ENCODE measurements at regions not wholly inside any gene's neighbourhood (a gene's known extent, or its start where the extent isn't known, plus 50 kb on each side); places are given as distances from the start of the nearest gene placed in this dataset.

DNA sequence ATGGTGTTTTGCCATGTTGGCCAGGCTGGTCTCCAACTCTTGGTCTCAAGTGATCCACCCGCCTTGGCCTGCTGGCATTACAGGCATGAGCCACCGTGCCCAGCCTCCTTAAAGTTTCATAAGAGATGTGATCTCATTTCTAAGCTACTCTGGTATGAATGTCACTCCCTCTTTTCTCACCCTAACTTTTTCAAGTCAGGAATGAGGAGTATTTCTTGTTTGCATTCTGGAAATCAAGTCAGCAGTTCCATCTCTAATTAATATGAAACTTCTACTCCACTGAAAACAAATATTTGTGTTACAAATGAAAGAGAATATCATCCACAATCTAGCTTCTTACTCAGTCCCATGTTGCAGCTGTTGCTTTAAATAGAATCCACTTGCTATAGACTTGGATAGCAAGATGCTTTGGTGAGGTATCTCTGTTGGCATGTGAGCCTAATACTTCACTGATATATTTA lies 61.3 kb downstream of the ARF6 start:
- no peak for TF ChIP-seq ESRRA (IDR thresholded peaks at IDR 0.05; ENCODE audit: borderline replicate concordance, low read length)
- no peak for TF ChIP-seq RAD21 (conservative IDR thresholded peaks at IDR 0.05 in 1 of 2, IDR thresholded peaks at IDR 0.05 in 1 of 2)
- TF ChIP-seq KDM1A (IDR thresholded peaks at IDR 0.05; ENCODE audit: low read depth), result no peak
- no peak for TF ChIP-seq BHLHE40 (IDR thresholded peaks at IDR 0.05; ENCODE audit: low read depth, low read length)
- TF ChIP-seq, protein P1, sequence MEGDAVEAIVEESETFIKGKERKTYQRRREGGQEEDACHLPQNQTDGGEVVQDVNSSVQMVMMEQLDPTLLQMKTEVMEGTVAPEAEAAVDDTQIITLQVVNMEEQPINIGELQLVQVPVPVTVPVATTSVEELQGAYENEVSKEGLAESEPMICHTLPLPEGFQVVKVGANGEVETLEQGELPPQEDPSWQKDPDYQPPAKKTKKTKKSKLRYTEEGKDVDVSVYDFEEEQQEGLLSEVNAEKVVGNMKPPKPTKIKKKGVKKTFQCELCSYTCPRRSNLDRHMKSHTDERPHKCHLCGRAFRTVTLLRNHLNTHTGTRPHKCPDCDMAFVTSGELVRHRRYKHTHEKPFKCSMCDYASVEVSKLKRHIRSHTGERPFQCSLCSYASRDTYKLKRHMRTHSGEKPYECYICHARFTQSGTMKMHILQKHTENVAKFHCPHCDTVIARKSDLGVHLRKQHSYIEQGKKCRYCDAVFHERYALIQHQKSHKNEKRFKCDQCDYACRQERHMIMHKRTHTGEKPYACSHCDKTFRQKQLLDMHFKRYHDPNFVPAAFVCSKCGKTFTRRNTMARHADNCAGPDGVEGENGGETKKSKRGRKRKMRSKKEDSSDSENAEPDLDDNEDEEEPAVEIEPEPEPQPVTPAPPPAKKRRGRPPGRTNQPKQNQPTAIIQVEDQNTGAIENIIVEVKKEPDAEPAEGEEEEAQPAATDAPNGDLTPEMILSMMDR (IDR thresholded peaks at IDR 0.05), result no peak
- TF ChIP-seq, protein P2, sequence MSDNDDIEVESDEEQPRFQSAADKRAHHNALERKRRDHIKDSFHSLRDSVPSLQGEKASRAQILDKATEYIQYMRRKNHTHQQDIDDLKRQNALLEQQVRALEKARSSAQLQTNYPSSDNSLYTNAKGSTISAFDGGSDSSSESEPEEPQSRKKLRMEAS (IDR thresholded peaks at IDR 0.05), result no peak
- TF ChIP-seq, protein P3, sequence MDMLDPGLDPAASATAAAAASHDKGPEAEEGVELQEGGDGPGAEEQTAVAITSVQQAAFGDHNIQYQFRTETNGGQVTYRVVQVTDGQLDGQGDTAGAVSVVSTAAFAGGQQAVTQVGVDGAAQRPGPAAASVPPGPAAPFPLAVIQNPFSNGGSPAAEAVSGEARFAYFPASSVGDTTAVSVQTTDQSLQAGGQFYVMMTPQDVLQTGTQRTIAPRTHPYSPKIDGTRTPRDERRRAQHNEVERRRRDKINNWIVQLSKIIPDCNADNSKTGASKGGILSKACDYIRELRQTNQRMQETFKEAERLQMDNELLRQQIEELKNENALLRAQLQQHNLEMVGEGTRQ (IDR thresholded peaks at IDR 0.05), result no peak
- TF ChIP-seq JUN (IDR thresholded peaks at IDR 0.05), result no peak
- TF ChIP-seq, protein P4, sequence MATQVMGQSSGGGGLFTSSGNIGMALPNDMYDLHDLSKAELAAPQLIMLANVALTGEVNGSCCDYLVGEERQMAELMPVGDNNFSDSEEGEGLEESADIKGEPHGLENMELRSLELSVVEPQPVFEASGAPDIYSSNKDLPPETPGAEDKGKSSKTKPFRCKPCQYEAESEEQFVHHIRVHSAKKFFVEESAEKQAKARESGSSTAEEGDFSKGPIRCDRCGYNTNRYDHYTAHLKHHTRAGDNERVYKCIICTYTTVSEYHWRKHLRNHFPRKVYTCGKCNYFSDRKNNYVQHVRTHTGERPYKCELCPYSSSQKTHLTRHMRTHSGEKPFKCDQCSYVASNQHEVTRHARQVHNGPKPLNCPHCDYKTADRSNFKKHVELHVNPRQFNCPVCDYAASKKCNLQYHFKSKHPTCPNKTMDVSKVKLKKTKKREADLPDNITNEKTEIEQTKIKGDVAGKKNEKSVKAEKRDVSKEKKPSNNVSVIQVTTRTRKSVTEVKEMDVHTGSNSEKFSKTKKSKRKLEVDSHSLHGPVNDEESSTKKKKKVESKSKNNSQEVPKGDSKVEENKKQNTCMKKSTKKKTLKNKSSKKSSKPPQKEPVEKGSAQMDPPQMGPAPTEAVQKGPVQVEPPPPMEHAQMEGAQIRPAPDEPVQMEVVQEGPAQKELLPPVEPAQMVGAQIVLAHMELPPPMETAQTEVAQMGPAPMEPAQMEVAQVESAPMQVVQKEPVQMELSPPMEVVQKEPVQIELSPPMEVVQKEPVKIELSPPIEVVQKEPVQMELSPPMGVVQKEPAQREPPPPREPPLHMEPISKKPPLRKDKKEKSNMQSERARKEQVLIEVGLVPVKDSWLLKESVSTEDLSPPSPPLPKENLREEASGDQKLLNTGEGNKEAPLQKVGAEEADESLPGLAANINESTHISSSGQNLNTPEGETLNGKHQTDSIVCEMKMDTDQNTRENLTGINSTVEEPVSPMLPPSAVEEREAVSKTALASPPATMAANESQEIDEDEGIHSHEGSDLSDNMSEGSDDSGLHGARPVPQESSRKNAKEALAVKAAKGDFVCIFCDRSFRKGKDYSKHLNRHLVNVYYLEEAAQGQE (IDR thresholded peaks at IDR 0.05), result no peak
- no peak for TF ChIP-seq NFE2L2 (conservative IDR thresholded peaks at IDR 0.05; ENCODE audit: low read length)
- no peak for TF ChIP-seq SREBF2 (IDR thresholded peaks at IDR 0.05)
- TF ChIP-seq, protein P5, sequence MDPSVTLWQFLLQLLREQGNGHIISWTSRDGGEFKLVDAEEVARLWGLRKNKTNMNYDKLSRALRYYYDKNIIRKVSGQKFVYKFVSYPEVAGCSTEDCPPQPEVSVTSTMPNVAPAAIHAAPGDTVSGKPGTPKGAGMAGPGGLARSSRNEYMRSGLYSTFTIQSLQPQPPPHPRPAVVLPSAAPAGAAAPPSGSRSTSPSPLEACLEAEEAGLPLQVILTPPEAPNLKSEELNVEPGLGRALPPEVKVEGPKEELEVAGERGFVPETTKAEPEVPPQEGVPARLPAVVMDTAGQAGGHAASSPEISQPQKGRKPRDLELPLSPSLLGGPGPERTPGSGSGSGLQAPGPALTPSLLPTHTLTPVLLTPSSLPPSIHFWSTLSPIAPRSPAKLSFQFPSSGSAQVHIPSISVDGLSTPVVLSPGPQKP (IDR thresholded peaks at IDR 0.05; ENCODE audit: low read depth, low read length), result no peak
- no peak for TF ChIP-seq KDM5A (IDR thresholded peaks at IDR 0.05)

Data from A549 (cell line).